HepG2 (cell line): ENCODE measurements at regions not wholly inside any gene's neighbourhood (a gene's known extent, or its start where the extent isn't known, plus 50 kb on each side); places are given as distances from the start of the nearest gene placed in this dataset.

Source experiments
- ATAC-seq: fragments of 200-7000 bp; cut with Tn5 transposase; 3 replicates; pipeline ENCODE4 v1.9.1; 2020; ENCODE audit warnings: mild to moderate bottlenecking, moderate library complexity
- BruUV-seq: library from RNA; stranded (reverse); fragments of 400-500 nt; replicated peaks from 2 replicates; lab custom pipeline; 2021; lab: Mats Ljungman, UMichigan
- CTCF ChIA-PET: fragments of 300-600 bp; formaldehyde crosslinking; extraction: SDS; loops from one replicate; lab custom pipeline; 2021; ENCODE audit warnings: low total read pairs, inconsistent platforms, low intra/inter-chr PET ratio; lab: Yijun Ruan, JAX
- POLR2A ChIA-PET: fragments of 350-600 bp; sonication (Branson Sonifier 250); formaldehyde crosslinking; loops from one replicate; lab custom pipeline; 2020; ENCODE audit warnings: antibody characterized with exemption, inconsistent platforms; lab: Yijun Ruan, JAX
- DNase-seq: peaks from one replicate; pipeline ENCODE4 v3.0.0-alpha.2; 2015; ENCODE audit warnings: low spot score
- FAIRE-seq: peaks from 3 replicates; lab custom pipeline; 2011; peaks lifted over from hg19 to GRCh38; lab: Jason Lieb, UNC
- H2AFZ ChIP-seq: one replicate; pipeline ENCODE4 v1.6.1; 2011; ENCODE audit warnings: low read length, inconsistent platforms
- H3K27ac ChIP-seq: fragments of 300-600 bp; 3 replicates; pipeline ENCODE4 v1.8.0; 2011; ENCODE audit warnings: mixed run types, mild to moderate bottlenecking, mixed read lengths, low read length, inconsistent platforms; ENCODE audit not compliant: insufficient read depth; ENCODE audit errors: extremely low read length
- H3K27me3 ChIP-seq, 2 experiments: fragments of 200-600 bp in 1 of 2; 2 replicates in 1 of 2; 3 replicates in 1 of 2; pipeline versions ENCODE4 v1.6.0 to v1.8.0; 2011; ENCODE audit warnings: low read length in 2 of 2, mild to moderate bottlenecking in 2 of 2, moderate library complexity in 2 of 2, inconsistent platforms in 1 of 2; ENCODE audit not compliant: insufficient read depth in 2 of 2, control insufficient read depth in 1 of 2
- H3K36me3 ChIP-seq, 2 experiments: fragments of 200-600 bp in 1 of 2; replicated peaks in 1 of 2; 2 replicates in 1 of 2; 3 replicates in 1 of 2; pipeline versions ENCODE4 v1.5.1 to v1.8.0; 2011; ENCODE audit warnings: low read length in 2 of 2, inconsistent platforms in 1 of 2; ENCODE audit not compliant: insufficient read depth in 2 of 2, control insufficient read depth in 1 of 2
- H3K4me1 ChIP-seq: 2 replicates; pipeline ENCODE4 v1.5.1; 2012; ENCODE audit warnings: low read length, inconsistent platforms; ENCODE audit not compliant: insufficient read depth
- H3K4me2 ChIP-seq: 2 replicates; pipeline ENCODE4 v1.6.0; 2011; ENCODE audit warnings: low read depth, low read length, inconsistent platforms
- H3K4me3 ChIP-seq, 3 experiments: fragments of 200-600 bp in 1 of 3; sonication (generic), shearing (Covaris generic) in 1 of 3; replicated peaks in 1 of 3; 2 replicates each; pipeline ENCODE4 v1.5.1; 2011 to 2016; ENCODE audit warnings: low read length in 3 of 3, inconsistent platforms in 2 of 3, low read depth in 2 of 3, mild to moderate bottlenecking in 2 of 3, control low read depth in 1 of 3, mixed read lengths in 1 of 3; ENCODE audit not compliant: insufficient read depth in 1 of 3
- H3K79me2 ChIP-seq: one replicate; pipeline ENCODE4 v1.6.1; 2011; ENCODE audit warnings: low read length, inconsistent platforms; ENCODE audit not compliant: insufficient read depth
- H3K9ac ChIP-seq: 2 replicates; pipeline ENCODE4 v1.6.0; 2011; ENCODE audit warnings: mild to moderate bottlenecking, low read depth, low read length, inconsistent platforms; ENCODE audit not compliant: insufficient read depth
- H3K9me3 ChIP-seq: 2 replicates; pipeline ENCODE4 v1.5.1; 2012; ENCODE audit warnings: mild to moderate bottlenecking, low read length
- H4K20me1 ChIP-seq: 2 replicates; pipeline ENCODE4 v1.6.0; 2011; ENCODE audit warnings: inconsistent platforms, mild to moderate bottlenecking, low read length, moderate library complexity; ENCODE audit not compliant: insufficient read depth
- ARNTL ChIP-seq: sonication (generic); formaldehyde crosslinking; IDR thresholded peaks from 2 replicates; pipeline ENCODE4 v1.4.0; 2020; ENCODE audit warnings: mild to moderate bottlenecking, missing genetic modification reagents
- HDAC2 ChIP-seq: sonication (generic); formaldehyde crosslinking; IDR thresholded peaks from 2 replicates; pipeline ENCODE4 v1.4.0; 2020; ENCODE audit warnings: missing genetic modification reagents
- MNT ChIP-seq: fragments of 450-650 bp; IDR thresholded peaks from 2 replicates; pipeline ENCODE4 v1.6.1; 2016
- TRIM24 ChIP-seq: sonication (generic); formaldehyde crosslinking; IDR thresholded peaks from 2 replicates; pipeline ENCODE4 v1.8.0; 2022; ENCODE audit warnings: mild to moderate bottlenecking, missing genetic modification reagents
- WGBS: methylation state at CpG from one replicate; pipeline ENCODE4 v1.1.6; 2017; ENCODE audit warnings: low lambda C conversion rate; 5-methylcytosine and 5-hydroxymethylcytosine counted together
- in situ Hi-C: cut with HindIII; loops from 2 replicates; pipeline ENCODE4 v1.10.0; 2017; ENCODE audit warnings: low pct_unique_long_range_greater_than_20kb; ENCODE audit not compliant: extremely low pct_ligation_motif_present
- intact Hi-C: fragments of 100-400 bp; cut with micrococcal nuclease; formaldehyde crosslinking; loops from one replicate; pipeline ENCODE4 v1.10.0; 2022; ENCODE audit not compliant: unreplicated experiment

DNA sequence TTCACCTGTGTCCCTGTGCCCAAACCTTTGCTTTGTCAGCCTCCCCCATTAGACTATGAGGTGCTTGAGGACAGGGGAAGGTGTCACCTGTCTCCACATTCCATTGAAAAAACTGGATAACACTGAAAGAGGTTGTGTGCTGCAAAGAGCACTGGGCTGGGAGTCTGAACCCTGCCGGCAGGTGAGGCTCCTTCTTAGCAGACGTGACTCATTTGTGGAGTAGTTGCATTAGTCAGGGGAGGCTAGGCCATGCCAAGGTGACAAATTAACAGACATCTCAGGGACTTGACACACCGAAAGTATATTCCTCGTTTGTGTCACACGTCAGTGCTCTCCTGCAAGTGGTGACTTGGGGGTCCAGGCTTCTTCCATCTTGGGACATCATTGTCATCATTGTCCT is 95.9 kb upstream of the STX18 start (continued):
- no peak for TF ChIP-seq ARNTL
- TF ChIP-seq HDAC2 (CRISPR knock-in tag), result no peak
- no peak for TF ChIP-seq MNT

- no peak overlapping the region for H3K4me2 ChIP-seq
- peak; percentile 34 for TF ChIP-seq MNT
- no peak for TF ChIP-seq TRIM24 (CRISPR knock-in tag)
- TF ChIP-seq, all 625 proteins: peak for 1
- Histone ChIP-seq H3K4me1 (no peaks in the 10 kb centered on the region), H3K79me2 (no peaks in the 10 kb centered on the region), H3K27ac (no peak overlapping the region), H4K20me1 (no peaks in the 10 kb centered on the region), H3K9ac (no peak overlapping the region), H3K4me3 (no peak overlapping the region), H3K36me3 (no peaks in the 10 kb centered on the region), H2AFZ (no peak overlapping the region), H3K9me3 (no peaks in the 10 kb centered on the region), H3K27me3 (no peaks in the 10 kb centered on the region)
- POLR2A ChIA-PET, result no interaction called here
- no peak for FAIRE-seq
- intact Hi-C loops, result no loop called here
- 93% methylated on average over 3 of the region's 3 CpGs for WGBS
- CTCF ChIA-PET, result no interaction called here
- DNase-seq, result no peak
- in situ Hi-C loops, result no loop called here
- BruUV-seq, result no TSS peak
- ATAC-seq, result no peak
Observed at GRCh38 chr4:4633431-4633830, 91.6 kb upstream of the STX18 start.
